Epithelial cell of proximal tubule (primary cell): ENCODE measurements at regions not wholly inside any gene's neighbourhood (a gene's known extent, or its start where the extent isn't known, plus 50 kb on each side); places are given as distances from the start of the nearest gene placed in this dataset.

Source experiments
- DNase-seq: peaks from one replicate; pipeline ENCODE4 v3.0.0-alpha.2; 2011; ENCODE audit warnings: low read depth
- H3K4me3 ChIP-seq: 2 replicates; pipeline ENCODE4 v1.5.1; 2011; ENCODE audit warnings: low read depth, mild to moderate bottlenecking, low read length
- CTCF ChIP-seq: conservative IDR thresholded peaks from 2 replicates; pipeline ENCODE4 v1.5.1; 2012; ENCODE audit warnings: low read depth, mild to moderate bottlenecking, low read length

- no peak for DNase-seq
- TF ChIP-seq CTCF = no peak
- peak overlapping the region; percentile 62 for H3K4me3 ChIP-seq
Observed at GRCh38 chr2:118310681-118311429, 222.6 kb downstream of the INSIG2 start.

GRCh38 chr2:118309946-118310680, 221.8 kb downstream of the INSIG2 start:
- no peak for DNase-seq
- peak overlapping the region; percentile 62 for H3K4me3 ChIP-seq
- TF ChIP-seq CTCF = no peak

GRCh38 chr2:118309257-118309945, 221.1 kb downstream of the INSIG2 start:
- TF ChIP-seq CTCF = no peak

GRCh38 chr2:118307864-118308263, 219.6 kb downstream of the INSIG2 start:
- DNase-seq = no peak
- TF ChIP-seq CTCF = no peak
- H3K4me3 ChIP-seq = no peak overlapping the region

More at GRCh38 chr2:118309257-118309945, 221.1 kb downstream of the INSIG2 start:
- H3K4me3 ChIP-seq = peak overlapping the region; percentile 62
- no peak for DNase-seq

GRCh38 chr2:118301248-118301647, 213.0 kb downstream of the INSIG2 start:
- H3K4me3 ChIP-seq = no peak overlapping the region
- DNase-seq = no peak
- TF ChIP-seq CTCF = no peak

GRCh38 chr2:118300832-118301231, 212.6 kb downstream of the INSIG2 start:
- no peak for DNase-seq
- no peak overlapping the region for H3K4me3 ChIP-seq
- TF ChIP-seq CTCF = no peak
